ENCODE measurements at regions not wholly inside any gene's neighbourhood (a gene's known extent, or its start where the extent isn't known, plus 50 kb on each side); places are given as distances from the start of the nearest gene placed in this dataset.

- TF ChIP-seq REST (IDR thresholded peaks at IDR 0.05; ENCODE audit: insufficient read depth in 1 of 2, low read depth in 2 of 2, low read length in 1 of 2) (no peak), TCF7L2 (IDR thresholded peaks at IDR 0.05; ENCODE audit: low read depth, low read length) (no peak), POLR2AphosphoS5 (IDR thresholded peaks at IDR 0.05; ENCODE audit: low read depth, low read length) (no peak), SIN3A (IDR thresholded peaks at IDR 0.05; ENCODE audit: borderline replicate concordance, insufficient read depth, low read depth, low read length) (no peak), CTCF (IDR thresholded peaks at IDR 0.05) (no peak)
- ChIA-PET POLR2A (no interaction called here), CTCF (interaction anchor here (0.7 kb wide), 1 partner anchor 282 kb away, joined by 4 read pairs; no protein-coding TSS in a partner anchor)
- Histone ChIP-seq H3K4me3 (ENCODE audit: low read depth in 2 of 2, low read length in 2 of 2) (no peak overlapping the region), H3K4me1 (ENCODE audit: control insufficient read depth, insufficient read depth, low read length) (no peaks in the 10 kb centered on the region), H3K27me3 (ENCODE audit: control insufficient read depth, insufficient read depth, low read length) (no peaks in the 10 kb centered on the region), H3K9me3 (ENCODE audit: control insufficient read depth, insufficient read depth, low read depth, low read length) (no peaks in the 10 kb centered on the region), H3K36me3 (ENCODE audit: control insufficient read depth, insufficient read depth, low read length) (no peaks in the 10 kb centered on the region; the same call in 1 of the 2 replicates), H3K27ac (ENCODE audit: low read length) (no peak overlapping the region)
- DNase-seq (ENCODE audit: low read depth, low spot score) = no peak
- ATAC-seq = no peak
- in situ Hi-C loops (cut with HindIII; ENCODE audit: low pct_unique_long_range_greater_than_20kb, low sequenced_read_pairs) = no loop called here
- intact Hi-C loops (cut with micrococcal nuclease; ENCODE audit: unreplicated experiment) = no loop called here
- no TSS peak for BruUV-seq (replicated peaks)
Observed at GRCh38 chr1:101081496-101082488, 56.2 kb upstream of the DPH5 start.

GRCh38 chr1:101080859-101081258, 55.3 kb upstream of the DPH5 start:
- Histone ChIP-seq H3K36me3 (ENCODE audit: control insufficient read depth, insufficient read depth, low read length) (no peaks in the 10 kb centered on the region), H3K4me3 (ENCODE audit: low read depth in 2 of 2, low read length in 2 of 2) (no peak overlapping the region), H3K4me1 (ENCODE audit: control insufficient read depth, insufficient read depth, low read length) (no peaks in the 10 kb centered on the region), H3K9me3 (ENCODE audit: control insufficient read depth, insufficient read depth, low read depth, low read length) (no peaks in the 10 kb centered on the region), H3K27ac (ENCODE audit: low read length) (no peak overlapping the region), H3K27me3 (ENCODE audit: control insufficient read depth, insufficient read depth, low read length) (no peaks in the 10 kb centered on the region)
- CTCF ChIA-PET = no interaction called here
- in situ Hi-C loops (cut with HindIII; ENCODE audit: low pct_unique_long_range_greater_than_20kb, low sequenced_read_pairs) (no loop called here), intact Hi-C loops (cut with micrococcal nuclease; ENCODE audit: unreplicated experiment) (no loop called here)
- no peak for DNase-seq (ENCODE audit: low read depth, low spot score)
- POLR2A ChIA-PET = no interaction called here
- no TSS peak for BruUV-seq (replicated peaks)
- no peak for TF ChIP-seq REST (IDR thresholded peaks at IDR 0.05; ENCODE audit: insufficient read depth in 1 of 2, low read depth in 2 of 2, low read length in 1 of 2)
- TF ChIP-seq CTCF (IDR thresholded peaks at IDR 0.05) = no peak
- no peak for TF ChIP-seq POLR2AphosphoS5 (IDR thresholded peaks at IDR 0.05; ENCODE audit: low read depth, low read length)
- TF ChIP-seq SIN3A (IDR thresholded peaks at IDR 0.05; ENCODE audit: borderline replicate concordance, insufficient read depth, low read depth, low read length) = no peak
- no peak for TF ChIP-seq TCF7L2 (IDR thresholded peaks at IDR 0.05; ENCODE audit: low read depth, low read length)
- ATAC-seq = no peak

Measured in Panc1 (cell line).